IMR-90 (cell line): ENCODE measurements at regions not wholly inside any gene's neighbourhood (a gene's known extent, or its start where the extent isn't known, plus 50 kb on each side); places are given as distances from the start of the nearest gene placed in this dataset.

Experiments used
- ATAC-seq: fragments of 200-7000 bp; cut with Tn5 transposase; 2 replicates; pipeline ENCODE4 v1.9.1; 2020; ENCODE audit warnings: low read depth, mild to moderate bottlenecking, moderate library complexity
- BruUV-seq: library from RNA; stranded (reverse); fragments of 400-500 nt; replicated peaks from 2 replicates; lab custom pipeline; 2021; lab: Mats Ljungman, UMichigan
- CTCF ChIA-PET: fragments of 300-600 bp; formaldehyde crosslinking; extraction: SDS; loops from one replicate; lab custom pipeline; 2021; ENCODE audit warnings: antibody characterized with exemption; lab: Yijun Ruan, JAX
- POLR2A ChIA-PET: fragments of 300-600 bp; sonication (Branson Sonifier 250); formaldehyde crosslinking; loops from one replicate; lab custom pipeline; 2022; ENCODE audit warnings: antibody characterized with exemption; ENCODE audit not compliant: unreplicated experiment; lab: Charles Lee
- DNase-seq: peaks from one replicate; pipeline ENCODE4 v3.0.0; 2013
- H2AFZ ChIP-seq: replicated peaks from 2 replicates; pipeline ENCODE3; 2013; ENCODE audit warnings: low read length, mild to moderate bottlenecking; ENCODE audit not compliant: poor library complexity
- H2AK5ac ChIP-seq: 2 replicates; pipeline ENCODE4 v1.6.1; 2013; ENCODE audit warnings: low read depth, low read length, inconsistent platforms
- H2AK9ac ChIP-seq: replicated peaks from 2 replicates; pipeline ENCODE3; 2013; ENCODE audit warnings: mild to moderate bottlenecking, low read depth, low read length, moderate library complexity; ENCODE audit not compliant: poor library complexity
- H2BK120ac ChIP-seq: 2 replicates; pipeline ENCODE4 v1.6.1; 2013; ENCODE audit warnings: low read depth, low read length, inconsistent platforms
- H2BK15ac ChIP-seq: 3 replicates; pipeline ENCODE4 v1.6.1; 2013; ENCODE audit warnings: low read depth, low read length, inconsistent platforms
- H2BK20ac ChIP-seq: 2 replicates; pipeline ENCODE4 v1.6.1; 2013; ENCODE audit warnings: low read depth, mild to moderate bottlenecking, inconsistent platforms, low read length, moderate library complexity
- H2BK5ac ChIP-seq: 2 replicates; pipeline ENCODE4 v1.6.1; 2013; ENCODE audit warnings: mild to moderate bottlenecking, low read depth, low read length, inconsistent platforms; ENCODE audit not compliant: poor library complexity, severe bottlenecking
- H3K14ac ChIP-seq: replicated peaks from 2 replicates; pipeline ENCODE4 v1.6.1; 2013; ENCODE audit warnings: low read depth, low read length, inconsistent platforms
- H3K18ac ChIP-seq: 2 replicates; pipeline ENCODE4 v1.6.1; 2013; ENCODE audit warnings: low read depth, low read length, control low read depth
- H3K23ac ChIP-seq: 2 replicates; pipeline ENCODE4 v1.6.1; 2013; ENCODE audit warnings: low read depth, low read length, inconsistent platforms
- H3K27ac ChIP-seq: 2 replicates; pipeline ENCODE4 v1.5.1; 2013; ENCODE audit warnings: mild to moderate bottlenecking, control low read depth, low read length; ENCODE audit not compliant: insufficient read depth
- H3K27me3 ChIP-seq: 2 replicates; pipeline ENCODE4 v1.6.1; 2013; ENCODE audit warnings: low read length; ENCODE audit not compliant: control insufficient read depth, insufficient read depth
- H3K36me3 ChIP-seq: 2 replicates; pipeline ENCODE4 v1.6.1; 2013; ENCODE audit warnings: low read length, mixed read lengths; ENCODE audit not compliant: control insufficient read depth, insufficient read depth
- H3K4ac ChIP-seq: 2 replicates; pipeline ENCODE4 v1.6.1; 2013; ENCODE audit warnings: low read depth, low read length, inconsistent platforms
- H3K4me1 ChIP-seq: 2 replicates; pipeline ENCODE4 v1.6.1; 2013; ENCODE audit warnings: low read length, mixed read lengths; ENCODE audit not compliant: control insufficient read depth, insufficient read depth
- H3K4me2 ChIP-seq: 2 replicates; pipeline ENCODE4 v1.6.1; 2013; ENCODE audit warnings: low read depth, mild to moderate bottlenecking, control low read depth, low read length, moderate library complexity
- H3K4me3 ChIP-seq: 2 replicates; pipeline ENCODE4 v1.5.1; 2013; ENCODE audit warnings: low read depth, mild to moderate bottlenecking, control low read depth, low read length, moderate library complexity; ENCODE audit not compliant: insufficient read depth
- H3K56ac ChIP-seq: 2 replicates; pipeline ENCODE4 v1.6.1; 2013; ENCODE audit warnings: low read length, inconsistent platforms; ENCODE audit not compliant: insufficient read depth; ENCODE audit errors: extremely low read depth
- H3K79me1 ChIP-seq, 2 experiments: 2 replicates each; pipeline ENCODE4 v1.6.1; 2013; ENCODE audit warnings: low read length in 2 of 2, inconsistent platforms in 1 of 2, low read depth in 1 of 2
- H3K9ac ChIP-seq: 2 replicates; pipeline ENCODE4 v1.6.1; 2013; ENCODE audit warnings: low read depth, low read length, control low read depth
- H3K9me1 ChIP-seq: 2 replicates; pipeline ENCODE4 v1.6.1; 2013; ENCODE audit warnings: low read length, inconsistent platforms; ENCODE audit not compliant: insufficient read depth
- H3K9me3 ChIP-seq: 2 replicates; pipeline ENCODE4 v1.6.1; 2013; ENCODE audit warnings: low read length; ENCODE audit not compliant: control insufficient read depth, insufficient read depth
- H4K20me1 ChIP-seq: 2 replicates; pipeline ENCODE4 v1.6.1; 2013; ENCODE audit warnings: low read length, inconsistent platforms; ENCODE audit not compliant: insufficient read depth
- H4K5ac ChIP-seq: 2 replicates; pipeline ENCODE4 v1.6.1; 2013; ENCODE audit warnings: mild to moderate bottlenecking, low read depth, low read length, control low read depth
- H4K8ac ChIP-seq, 2 experiments: 2 replicates each; pipeline ENCODE4 v1.6.1; 2013; ENCODE audit warnings: low read depth in 2 of 2, low read length in 2 of 2, control low read depth in 1 of 2, inconsistent platforms in 1 of 2
- H4K91ac ChIP-seq: 2 replicates; pipeline ENCODE4 v1.6.1; 2013; ENCODE audit warnings: low read depth, low read length, inconsistent platforms; ENCODE audit not compliant: insufficient read depth
- BHLHE40 ChIP-seq: fragments of 150-350 bp; IDR thresholded peaks from 2 replicates; pipeline ENCODE4 v1.6.1; 2016; ENCODE audit warnings: mild to moderate bottlenecking, low read depth, low read length
- CEBPB ChIP-seq: IDR thresholded peaks from 2 replicates; pipeline ENCODE4 v1.6.1; 2012; ENCODE audit warnings: low read depth, low read length, improper control_type of control experiment
- FOS ChIP-seq: fragments of 150-350 bp; IDR thresholded peaks from 2 replicates; pipeline ENCODE4 v1.6.1; 2016; ENCODE audit warnings: low read depth, low read length
- MAFK ChIP-seq: IDR thresholded peaks from 2 replicates; pipeline ENCODE4 v1.6.1; 2012; ENCODE audit warnings: low read depth, low read length, improper control_type of control experiment
- POLR2A ChIP-seq: IDR thresholded peaks from 2 replicates; pipeline ENCODE4 v1.6.1; 2012; ENCODE audit warnings: mild to moderate bottlenecking, low read depth, low read length
- RCOR1 ChIP-seq: IDR thresholded peaks from 2 replicates; pipeline ENCODE4 v1.6.1; 2012; ENCODE audit warnings: mild to moderate bottlenecking, low read length, improper control_type of control experiment; ENCODE audit not compliant: insufficient replicate concordance
- RFX5 ChIP-seq: IDR thresholded peaks from 2 replicates; pipeline ENCODE4 v1.8.0; 2012; ENCODE audit warnings: low read depth, mild to moderate bottlenecking, low read length, moderate library complexity
- WGBS, 2 experiments: methylation state at CpG; one replicate each; pipeline versions ENCODE4 v1.1.5 to v1.1.7; 2013; ENCODE audit warnings: missing lambda C conversion rate in 2 of 2; ENCODE audit not compliant: insufficient read length in 1 of 2; ENCODE audit errors: extremely low coverage in 2 of 2; 5-methylcytosine and 5-hydroxymethylcytosine counted together
- dilution Hi-C: fragments of 300-500 bp; cut with HindIII; formaldehyde crosslinking; loops from one replicate; pipeline ENCODE4 v1.14.3; 2018; ENCODE audit warnings: low sequenced_read_pairs; ENCODE audit not compliant: unreplicated experiment
- in situ Hi-C: fragments of 300-500 bp; cut with MboI; formaldehyde crosslinking; loops from 3 replicates; pipeline ENCODE4 v1.14.3; 2019; ENCODE audit warnings: low sequenced_read_pairs, inconsistent platforms, mixed read lengths
- intact Hi-C: fragments of 100-400 bp; cut with micrococcal nuclease; formaldehyde crosslinking; loops from 2 replicates; pipeline ENCODE4 v1.10.0; 2022
- TF ChIP-seq, protein P1 (sequence below): fragments of 150-350 bp; IDR thresholded peaks from 2 replicates; pipeline ENCODE4 v1.6.1; 2017; ENCODE audit warnings: mild to moderate bottlenecking, antibody characterized with exemption, low read length, low read depth
- TF ChIP-seq, protein P2 (sequence below): conservative IDR thresholded peaks from 2 replicates; pipeline ENCODE4 v1.5.1; 2012; ENCODE audit warnings: mild to moderate bottlenecking, low read depth, low read length, improper control_type of control experiment
- TF ChIP-seq, protein P3 (sequence below): fragments of 150-350 bp; IDR thresholded peaks from 2 replicates; pipeline ENCODE4 v1.6.1; 2016; ENCODE audit warnings: low read depth, mild to moderate bottlenecking, low read length, moderate library complexity, borderline replicate concordance

DNA sequence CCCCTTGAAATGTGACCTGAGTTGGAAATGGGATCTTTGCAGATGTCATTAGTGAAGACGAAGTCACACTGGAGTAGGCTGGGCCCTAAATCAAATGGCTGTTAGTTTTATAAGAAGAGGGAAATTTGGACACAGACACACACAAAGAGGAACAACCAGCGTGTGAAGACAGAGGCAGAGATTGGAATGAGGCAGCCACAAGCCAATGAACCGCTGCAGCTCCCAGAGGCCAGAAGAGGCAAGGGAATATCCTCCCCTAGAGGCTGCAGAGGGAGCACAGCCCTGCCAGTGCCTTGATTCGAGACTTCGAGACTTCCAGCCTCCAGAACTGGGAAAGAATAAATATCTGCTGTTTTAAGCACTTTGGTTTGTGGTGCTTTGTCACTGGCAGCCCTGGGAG, 484.5 kb downstream of the MN1 start:
- Histone ChIP-seq H3K27ac (no peak overlapping the region), H3K4me1 (no peaks in the 10 kb centered on the region), H2BK15ac (no peak overlapping the region), H3K56ac (no peak overlapping the region), H4K91ac (no peak overlapping the region), H3K4me2 (no peak overlapping the region), H3K4me3 (no peak overlapping the region), H2BK120ac (no peak overlapping the region), H4K20me1 (no peaks in the 10 kb centered on the region), H3K27me3 (peaks cover 28% of the 10 kb centered on the region), H2BK20ac (no peak overlapping the region), H2AFZ (no peak overlapping the region), H3K36me3 (no peaks in the 10 kb centered on the region), H3K9me3 (no peaks in the 10 kb centered on the region), H3K18ac (no peak overlapping the region), H3K9ac (no peak overlapping the region), H4K8ac (no peak overlapping the region), H2BK5ac (no peak overlapping the region), H4K5ac (no peak overlapping the region), H2AK5ac (no peak overlapping the region), H2AK9ac (no peak overlapping the region), H3K14ac (no peak overlapping the region), H3K23ac (no peak overlapping the region), H3K4ac (no peak overlapping the region), H3K9me1 (peaks cover 6% of the 10 kb centered on the region), H3K79me1 (no peaks in the 10 kb centered on the region)
- BruUV-seq: no TSS peak
- in situ Hi-C loops: no loop called here
- no peak for TF ChIP-seq FOS
- TF ChIP-seq, protein P1, sequence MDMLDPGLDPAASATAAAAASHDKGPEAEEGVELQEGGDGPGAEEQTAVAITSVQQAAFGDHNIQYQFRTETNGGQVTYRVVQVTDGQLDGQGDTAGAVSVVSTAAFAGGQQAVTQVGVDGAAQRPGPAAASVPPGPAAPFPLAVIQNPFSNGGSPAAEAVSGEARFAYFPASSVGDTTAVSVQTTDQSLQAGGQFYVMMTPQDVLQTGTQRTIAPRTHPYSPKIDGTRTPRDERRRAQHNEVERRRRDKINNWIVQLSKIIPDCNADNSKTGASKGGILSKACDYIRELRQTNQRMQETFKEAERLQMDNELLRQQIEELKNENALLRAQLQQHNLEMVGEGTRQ: no peak
- no peak for TF ChIP-seq RCOR1
- no peak for TF ChIP-seq BHLHE40
- TF ChIP-seq, protein P2, sequence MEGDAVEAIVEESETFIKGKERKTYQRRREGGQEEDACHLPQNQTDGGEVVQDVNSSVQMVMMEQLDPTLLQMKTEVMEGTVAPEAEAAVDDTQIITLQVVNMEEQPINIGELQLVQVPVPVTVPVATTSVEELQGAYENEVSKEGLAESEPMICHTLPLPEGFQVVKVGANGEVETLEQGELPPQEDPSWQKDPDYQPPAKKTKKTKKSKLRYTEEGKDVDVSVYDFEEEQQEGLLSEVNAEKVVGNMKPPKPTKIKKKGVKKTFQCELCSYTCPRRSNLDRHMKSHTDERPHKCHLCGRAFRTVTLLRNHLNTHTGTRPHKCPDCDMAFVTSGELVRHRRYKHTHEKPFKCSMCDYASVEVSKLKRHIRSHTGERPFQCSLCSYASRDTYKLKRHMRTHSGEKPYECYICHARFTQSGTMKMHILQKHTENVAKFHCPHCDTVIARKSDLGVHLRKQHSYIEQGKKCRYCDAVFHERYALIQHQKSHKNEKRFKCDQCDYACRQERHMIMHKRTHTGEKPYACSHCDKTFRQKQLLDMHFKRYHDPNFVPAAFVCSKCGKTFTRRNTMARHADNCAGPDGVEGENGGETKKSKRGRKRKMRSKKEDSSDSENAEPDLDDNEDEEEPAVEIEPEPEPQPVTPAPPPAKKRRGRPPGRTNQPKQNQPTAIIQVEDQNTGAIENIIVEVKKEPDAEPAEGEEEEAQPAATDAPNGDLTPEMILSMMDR: no peak
- TF ChIP-seq RFX5: no peak
- no peak for TF ChIP-seq MAFK
- no peak for TF ChIP-seq POLR2A
- TF ChIP-seq CEBPB: no peak
- TF ChIP-seq, protein P3, sequence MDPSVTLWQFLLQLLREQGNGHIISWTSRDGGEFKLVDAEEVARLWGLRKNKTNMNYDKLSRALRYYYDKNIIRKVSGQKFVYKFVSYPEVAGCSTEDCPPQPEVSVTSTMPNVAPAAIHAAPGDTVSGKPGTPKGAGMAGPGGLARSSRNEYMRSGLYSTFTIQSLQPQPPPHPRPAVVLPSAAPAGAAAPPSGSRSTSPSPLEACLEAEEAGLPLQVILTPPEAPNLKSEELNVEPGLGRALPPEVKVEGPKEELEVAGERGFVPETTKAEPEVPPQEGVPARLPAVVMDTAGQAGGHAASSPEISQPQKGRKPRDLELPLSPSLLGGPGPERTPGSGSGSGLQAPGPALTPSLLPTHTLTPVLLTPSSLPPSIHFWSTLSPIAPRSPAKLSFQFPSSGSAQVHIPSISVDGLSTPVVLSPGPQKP: no peak
- no CpG with 5 or more reads among the region's 5 CpGs for WGBS, 2 experiments
- ATAC-seq (no peak), DNase-seq (no peak)
- dilution Hi-C loops: no loop called here
- ChIA-PET CTCF (no interaction called here), POLR2A (no interaction called here)
- intact Hi-C loops: no loop called here
